GM12873 (cell line): ENCODE measurements at regions not wholly inside any gene's neighbourhood (a gene's known extent, or its start where the extent isn't known, plus 50 kb on each side); places are given as distances from the start of the nearest gene placed in this dataset.

Source experiments
- TF ChIP-seq, protein P1 (sequence below): IDR thresholded peaks from 2 replicates; pipeline ENCODE4 v1.5.1; 2012; ENCODE audit warnings: low read depth, mild to moderate bottlenecking, moderate library complexity, low read length, control low read depth; ENCODE audit not compliant: insufficient read depth; ENCODE audit errors: missing control alignments

DNA sequence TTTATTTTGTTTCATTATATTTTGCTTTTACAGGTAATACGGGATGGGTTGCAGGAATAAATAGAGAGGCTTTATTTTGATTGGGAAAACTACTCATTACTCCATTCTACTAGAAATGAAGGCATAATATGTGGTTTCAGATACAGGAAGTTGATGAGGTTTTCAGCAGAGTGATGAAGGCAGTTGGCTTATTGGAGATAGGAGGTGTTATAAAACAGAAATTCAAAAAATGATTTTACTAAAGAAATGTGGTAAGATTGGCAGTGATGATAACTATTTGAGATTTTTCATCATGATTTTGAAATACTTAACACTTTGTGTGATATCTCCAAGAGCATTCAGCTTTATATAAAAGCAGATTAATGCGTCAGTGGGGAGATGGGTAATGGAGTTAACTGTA, 1445.7 kb upstream of the CADM2 start:
- TF ChIP-seq, protein P1, sequence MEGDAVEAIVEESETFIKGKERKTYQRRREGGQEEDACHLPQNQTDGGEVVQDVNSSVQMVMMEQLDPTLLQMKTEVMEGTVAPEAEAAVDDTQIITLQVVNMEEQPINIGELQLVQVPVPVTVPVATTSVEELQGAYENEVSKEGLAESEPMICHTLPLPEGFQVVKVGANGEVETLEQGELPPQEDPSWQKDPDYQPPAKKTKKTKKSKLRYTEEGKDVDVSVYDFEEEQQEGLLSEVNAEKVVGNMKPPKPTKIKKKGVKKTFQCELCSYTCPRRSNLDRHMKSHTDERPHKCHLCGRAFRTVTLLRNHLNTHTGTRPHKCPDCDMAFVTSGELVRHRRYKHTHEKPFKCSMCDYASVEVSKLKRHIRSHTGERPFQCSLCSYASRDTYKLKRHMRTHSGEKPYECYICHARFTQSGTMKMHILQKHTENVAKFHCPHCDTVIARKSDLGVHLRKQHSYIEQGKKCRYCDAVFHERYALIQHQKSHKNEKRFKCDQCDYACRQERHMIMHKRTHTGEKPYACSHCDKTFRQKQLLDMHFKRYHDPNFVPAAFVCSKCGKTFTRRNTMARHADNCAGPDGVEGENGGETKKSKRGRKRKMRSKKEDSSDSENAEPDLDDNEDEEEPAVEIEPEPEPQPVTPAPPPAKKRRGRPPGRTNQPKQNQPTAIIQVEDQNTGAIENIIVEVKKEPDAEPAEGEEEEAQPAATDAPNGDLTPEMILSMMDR = no peak

DNA sequence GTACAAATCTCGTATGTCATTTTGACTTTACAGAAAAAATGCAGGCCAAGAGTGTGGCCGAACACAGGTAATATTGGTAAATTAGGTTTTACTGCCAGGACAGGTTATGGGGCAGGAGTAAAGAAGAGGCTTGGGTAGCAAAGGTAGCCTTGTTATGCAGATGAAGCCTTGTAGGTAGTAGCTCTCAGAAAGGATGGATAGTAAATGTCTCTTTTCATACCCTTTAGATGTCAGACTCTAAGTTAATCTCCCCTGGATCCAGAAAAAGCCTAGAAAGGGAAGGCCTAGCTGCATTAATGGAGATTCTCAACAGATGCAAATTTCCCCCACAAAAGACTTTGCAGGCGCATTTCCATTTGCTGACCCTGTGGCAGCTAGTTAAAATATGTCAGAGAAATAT, 1445.1 kb upstream of the CADM2 start:
- TF ChIP-seq, protein P1 = no peak

DNA sequence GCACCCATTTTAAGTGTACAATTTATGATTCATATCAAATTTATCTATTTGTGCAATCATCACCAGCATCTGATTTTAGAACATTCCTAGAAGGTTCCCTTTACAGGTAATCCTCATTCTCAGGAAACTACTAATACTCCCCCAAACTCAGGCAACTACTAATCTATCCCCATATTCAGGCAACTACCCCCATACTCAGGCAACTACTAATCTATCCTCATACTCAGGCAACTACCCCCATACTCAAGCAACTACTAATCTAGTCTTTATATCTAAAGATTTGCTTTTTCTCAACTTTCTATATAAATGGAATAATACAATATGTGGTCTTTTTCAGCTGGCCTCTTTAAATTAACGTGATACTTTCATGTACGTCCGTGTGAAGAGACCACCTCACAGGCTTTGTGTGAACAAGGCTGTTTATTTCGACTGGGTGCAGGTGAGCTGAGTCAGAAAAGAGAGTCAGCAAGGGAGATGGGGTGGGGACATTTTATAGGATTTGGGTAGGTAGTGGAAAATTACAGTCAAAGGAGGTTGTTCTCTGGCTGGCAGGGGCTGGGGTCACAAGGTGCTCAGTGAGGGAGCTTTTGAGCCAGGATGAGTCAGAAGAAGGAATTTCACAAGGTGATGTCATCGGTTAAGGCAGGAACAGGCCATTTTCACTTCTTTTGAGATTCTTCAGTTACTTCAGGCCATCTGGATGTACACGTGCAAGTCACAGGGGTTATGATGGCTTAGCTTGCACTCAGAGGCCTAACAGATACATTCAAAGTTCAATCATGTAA, 1444.5 kb upstream of the CADM2 start:
- TF ChIP-seq, protein P1 = no peak

DNA sequence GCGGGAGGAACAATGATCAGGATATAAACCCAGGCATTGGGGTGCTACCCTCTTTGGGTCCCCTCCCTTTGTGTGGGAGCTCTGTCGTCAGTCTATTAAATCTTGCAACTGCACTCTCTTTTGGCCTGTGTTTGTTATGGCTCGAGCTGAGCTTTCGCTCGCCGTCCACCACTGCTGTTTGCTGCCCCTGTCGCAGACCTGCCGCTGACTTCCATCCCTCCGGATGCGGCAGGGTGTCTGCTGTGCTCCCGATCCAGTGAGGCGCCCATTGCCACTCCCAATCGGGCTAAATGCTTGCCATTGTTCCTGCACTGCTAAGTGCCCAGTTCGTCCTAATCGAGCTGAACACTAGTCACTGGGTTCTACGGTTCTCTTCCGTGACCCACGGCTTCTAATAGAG, 1443.7 kb upstream of the CADM2 start:
- TF ChIP-seq, protein P1 = no peak

DNA sequence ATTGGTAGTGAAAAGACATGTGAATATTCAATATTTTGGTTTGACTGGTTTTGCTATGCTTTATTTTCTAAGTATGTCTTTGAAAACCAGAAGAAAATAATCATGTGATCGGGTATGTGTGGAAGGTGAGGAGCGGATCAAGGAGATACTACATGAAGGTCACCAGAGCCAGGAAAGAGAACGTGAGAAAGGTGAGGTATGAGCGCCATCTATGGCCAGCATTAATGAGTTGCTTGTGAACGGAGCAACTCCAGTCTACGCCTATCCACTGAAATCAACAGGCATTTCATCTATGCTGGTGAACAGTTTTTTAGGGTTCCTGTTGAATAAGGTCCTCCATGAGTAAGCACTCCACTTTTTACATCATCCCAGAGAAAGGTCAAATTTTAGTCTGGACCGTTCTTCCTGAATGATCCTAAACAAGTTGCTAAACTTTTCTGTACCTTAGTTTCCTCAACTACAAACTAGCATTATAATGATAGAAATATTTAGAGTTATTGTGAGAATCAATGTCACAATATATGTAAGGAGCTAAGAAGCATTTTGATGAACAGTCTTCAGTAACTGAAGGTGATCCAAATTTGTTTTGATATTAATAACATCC, 1435.2 kb upstream of the CADM2 start:
- TF ChIP-seq, protein P1 = peak; percentile 71

DNA sequence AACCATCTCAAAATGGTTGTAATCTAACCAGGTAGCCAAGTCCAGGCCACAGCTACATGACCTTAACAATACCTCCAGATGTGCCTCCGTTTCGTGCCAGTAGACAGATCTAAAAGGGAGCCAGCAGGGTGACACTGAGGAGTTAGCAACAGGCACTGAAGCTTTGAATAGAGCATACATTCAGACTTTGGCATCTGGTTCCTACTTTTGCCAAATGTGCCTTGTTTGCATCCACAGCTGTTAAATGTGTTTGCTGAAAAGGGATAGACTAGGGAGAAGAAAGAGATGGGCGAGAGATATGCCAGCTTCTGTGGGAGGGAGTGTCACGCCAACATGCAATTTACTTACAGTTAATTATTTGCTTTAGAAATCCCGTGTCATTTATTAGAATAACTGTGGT, 1433.9 kb upstream of the CADM2 start:
- TF ChIP-seq, protein P1 = no peak

DNA sequence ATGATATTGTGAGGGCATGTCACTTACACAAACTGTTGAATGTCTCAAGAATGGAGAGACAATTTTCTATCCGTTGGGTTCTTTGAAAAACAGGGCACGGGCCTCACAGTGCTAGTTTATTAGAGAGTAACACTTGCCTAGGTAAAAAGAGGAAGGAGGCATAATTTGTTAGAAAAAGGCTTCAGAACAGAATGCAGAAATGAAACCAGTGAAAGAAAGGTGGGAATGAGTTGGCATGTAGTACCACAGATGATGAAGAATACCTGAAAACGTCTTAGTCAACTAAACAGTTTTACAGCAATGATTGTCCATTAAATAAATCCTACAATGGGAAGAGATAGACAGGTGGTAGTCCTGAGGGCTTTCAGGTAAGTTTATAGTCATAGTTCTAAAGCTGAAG, 1399.7 kb upstream of the CADM2 start:
- TF ChIP-seq, protein P1 = no peak
